Transverse colon (tissue), 4 donors: ENCODE measurements at regions not wholly inside any gene's neighbourhood (a gene's known extent, or its start where the extent isn't known, plus 50 kb on each side); places are given as distances from the start of the nearest gene placed in this dataset.

Experiments used
- DNase-seq: peaks from one replicate; pipeline ENCODE4 v3.0.0-alpha.2; 2019
- H3K27ac ChIP-seq, 4 donors: fragments of 200-600 bp; sonication (generic); 2 replicates each; pipeline ENCODE4 v1.5.1; 2016 to 2018; ENCODE audit warnings: inconsistent platforms in 4 of 4
- H3K27me3 ChIP-seq: fragments of 200-600 bp; sonication (generic); 2 replicates; pipeline ENCODE4 v1.5.1; 2017; ENCODE audit warnings: inconsistent platforms
- H3K36me3 ChIP-seq, 4 donors: fragments of 200-600 bp; sonication (generic); 2 replicates each; pipeline ENCODE4 v1.5.1; 2017 to 2019; ENCODE audit warnings: inconsistent platforms in 4 of 4
- H3K4me1 ChIP-seq, 4 donors: fragments of 200-600 bp; sonication (generic); 2 replicates each; pipeline ENCODE4 v1.5.1; 2017 to 2020; ENCODE audit warnings: inconsistent platforms in 4 of 4
- H3K4me3 ChIP-seq, 4 donors: fragments of 200-600 bp; sonication (generic); 1 replicate in 1 of 4; 2 replicates in 3 of 4; pipeline versions ENCODE4 v1.5.1 to v1.6.1; 2017 to 2019; ENCODE audit warnings: inconsistent platforms in 4 of 4
- H3K9me3 ChIP-seq, 2 donors: fragments of 200-600 bp; sonication (generic); 2 replicates each; pipeline ENCODE4 v1.5.1; 2017 to 2019; ENCODE audit warnings: inconsistent platforms in 2 of 2
- EP300 ChIP-seq: sonication (generic); formaldehyde crosslinking; IDR thresholded peaks from one replicate; pipeline ENCODE4 v1.6.1; 2017; ENCODE audit warnings: antibody characterized with exemption, low read depth
- POLR2A ChIP-seq: fragments of 450-650 bp; IDR thresholded peaks from one replicate; pipeline ENCODE4 v1.6.1; 2016; ENCODE audit warnings: antibody characterized with exemption, mild to moderate bottlenecking, moderate library complexity
- POLR2AphosphoS5 ChIP-seq, 3 donors: sonication (generic); formaldehyde crosslinking; IDR thresholded peaks; one replicate each; pipeline ENCODE4 v1.6.1; 2016; ENCODE audit warnings: antibody characterized with exemption in 3 of 3
- WGBS, 2 donors: methylation state at CpG; one replicate each; pipeline ENCODE4 v1.1.5; 2018; ENCODE audit warnings: low coverage in 1 of 2; 5-methylcytosine and 5-hydroxymethylcytosine counted together
- in situ Hi-C, 4 donors: fragments of 200-750 bp; cut with MboI; loops; one replicate each; pipeline versions ENCODE4 v1.15.0 to v1.15.1; 2017; ENCODE audit warnings: low sequenced_read_pairs in 3 of 4, low pct_ligation_motif_present in 1 of 4, low pct_unique_long_range_greater_than_20kb in 1 of 4
- intact Hi-C: fragments of 100-400 bp; cut with DNase I; formaldehyde crosslinking; loops from one replicate; pipeline ENCODE4 v1.15.1; 2023; ENCODE audit warnings: low total_unique reads
- TF ChIP-seq, protein P1 (sequence below), 5 experiments: fragments of 200-600 bp in 3 of 5; fragments of 450-650 bp in 2 of 5; sonication (generic) in 3 of 5; IDR thresholded peaks; 1 replicate in 2 of 5; 2 replicates in 3 of 5; pipeline ENCODE4 v1.5.1; 2016 to 2017; ENCODE audit warnings: antibody characterized with exemption in 5 of 5, inconsistent platforms in 3 of 5, mild to moderate bottlenecking in 2 of 5, moderate library complexity in 1 of 5

DNA sequence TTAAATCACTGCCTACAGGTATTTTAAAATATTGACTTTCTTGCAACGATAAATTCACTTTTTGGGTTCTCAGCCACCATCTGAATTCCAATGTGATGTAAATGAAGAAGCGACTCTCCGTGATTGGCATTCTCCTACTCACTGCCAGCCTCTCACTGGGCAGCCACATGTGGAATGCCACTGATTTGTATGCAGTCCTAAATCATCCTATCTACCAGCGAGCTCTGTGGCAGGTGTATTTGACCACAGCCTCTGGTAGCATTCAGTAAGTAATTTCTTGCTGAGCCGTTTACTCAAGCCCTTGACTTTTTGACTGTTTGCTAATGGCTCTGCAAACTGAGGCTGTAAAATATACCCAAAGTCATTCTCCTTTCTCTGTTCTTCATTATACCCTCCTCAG lies 559.0 kb upstream of the SLC10A2 start:
- H3K27me3 ChIP-seq = no peaks in the 10 kb centered on the region
- 64 to 73% methylated on average over 5 of the region's 5 CpGs for WGBS, 2 donors
- in situ Hi-C loops = no loop called here

DNA sequence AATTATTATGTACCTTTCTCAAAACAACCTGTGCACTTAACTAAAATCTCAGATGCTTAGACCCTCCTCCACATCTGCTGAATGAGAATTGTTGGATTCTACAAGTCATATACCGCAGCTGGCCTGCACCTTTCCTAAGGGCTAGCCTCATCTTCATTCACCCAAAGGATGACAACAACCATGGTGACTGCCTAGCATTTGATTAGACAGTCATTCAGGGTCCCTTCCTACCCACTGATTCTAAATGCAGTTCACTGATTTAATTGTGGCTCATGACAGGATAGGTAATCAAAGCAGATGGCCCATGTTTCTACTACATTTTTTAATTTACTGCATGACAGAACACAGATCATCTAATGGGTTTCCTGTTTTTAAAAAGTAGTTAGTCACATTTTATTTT lies 551.9 kb upstream of the SLC10A2 start:
- Histone ChIP-seq H3K4me3 (no peak overlapping the region), H3K4me1 (no peaks in the 10 kb centered on the region), H3K9me3 (no peaks in the 10 kb centered on the region), H3K36me3 (no peaks in the 10 kb centered on the region), H3K27ac (no peak overlapping the region), H3K27me3 (no peaks in the 10 kb centered on the region)
- DNase-seq = no peak
- no peak for TF ChIP-seq EP300
- TF ChIP-seq, protein P1, sequence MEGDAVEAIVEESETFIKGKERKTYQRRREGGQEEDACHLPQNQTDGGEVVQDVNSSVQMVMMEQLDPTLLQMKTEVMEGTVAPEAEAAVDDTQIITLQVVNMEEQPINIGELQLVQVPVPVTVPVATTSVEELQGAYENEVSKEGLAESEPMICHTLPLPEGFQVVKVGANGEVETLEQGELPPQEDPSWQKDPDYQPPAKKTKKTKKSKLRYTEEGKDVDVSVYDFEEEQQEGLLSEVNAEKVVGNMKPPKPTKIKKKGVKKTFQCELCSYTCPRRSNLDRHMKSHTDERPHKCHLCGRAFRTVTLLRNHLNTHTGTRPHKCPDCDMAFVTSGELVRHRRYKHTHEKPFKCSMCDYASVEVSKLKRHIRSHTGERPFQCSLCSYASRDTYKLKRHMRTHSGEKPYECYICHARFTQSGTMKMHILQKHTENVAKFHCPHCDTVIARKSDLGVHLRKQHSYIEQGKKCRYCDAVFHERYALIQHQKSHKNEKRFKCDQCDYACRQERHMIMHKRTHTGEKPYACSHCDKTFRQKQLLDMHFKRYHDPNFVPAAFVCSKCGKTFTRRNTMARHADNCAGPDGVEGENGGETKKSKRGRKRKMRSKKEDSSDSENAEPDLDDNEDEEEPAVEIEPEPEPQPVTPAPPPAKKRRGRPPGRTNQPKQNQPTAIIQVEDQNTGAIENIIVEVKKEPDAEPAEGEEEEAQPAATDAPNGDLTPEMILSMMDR (IDR thresholded peaks at IDR 0.05) = no peak
- no peak for TF ChIP-seq POLR2A
- TF ChIP-seq POLR2AphosphoS5 (IDR thresholded peaks at IDR 0.05) = no peak
- 95% methylated on average over 1 of the region's 1 CpG; no CpG with 5 or more reads in 1 of the 2 donors for WGBS, 2 donors
- intact Hi-C loops (no loop called here), in situ Hi-C loops (no loop called here)

More for the DNA sequence above, 559.0 kb upstream of the SLC10A2 start:
- Histone ChIP-seq H3K36me3 (no peaks in the 10 kb centered on the region), H3K4me3 (no peak overlapping the region), H3K27ac (no peak overlapping the region), H3K4me1 (no peaks in the 10 kb centered on the region), H3K9me3 (no peaks in the 10 kb centered on the region)
- TF ChIP-seq POLR2A = no peak
- TF ChIP-seq, protein P1 (IDR thresholded peaks at IDR 0.05) = no peak
- no peak for TF ChIP-seq POLR2AphosphoS5 (IDR thresholded peaks at IDR 0.05)
- no peak for TF ChIP-seq EP300
- intact Hi-C loops = no loop called here
- no peak for DNase-seq

DNA sequence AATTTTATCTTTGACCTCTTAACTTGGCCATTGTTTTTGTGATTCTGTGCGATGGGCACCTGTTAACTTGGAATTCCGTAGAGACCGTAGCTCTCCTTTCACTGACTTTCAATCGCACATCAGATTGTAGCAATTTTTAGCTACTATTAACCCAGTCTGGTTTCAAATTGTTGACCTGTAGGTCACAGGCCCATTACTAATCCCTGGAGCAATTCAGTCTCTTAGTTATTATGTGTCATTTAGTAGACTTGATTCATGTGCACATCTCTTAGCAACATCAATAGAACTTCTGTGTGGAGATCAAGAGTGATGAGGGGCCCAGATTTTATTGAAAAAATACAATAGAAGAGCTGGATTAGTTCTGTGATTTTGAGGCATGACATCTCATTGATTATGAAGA lies 549.6 kb upstream of the SLC10A2 start:
- H3K4me1 ChIP-seq = no peaks in the 10 kb centered on the region
- no peak overlapping the region for H3K27ac ChIP-seq
- H3K4me3 ChIP-seq = no peak overlapping the region
- DNase-seq = no peak
- intact Hi-C loops = no loop called here
- H3K36me3 ChIP-seq = no peaks in the 10 kb centered on the region
- no peaks in the 10 kb centered on the region for H3K27me3 ChIP-seq
- in situ Hi-C loops = no loop called here
- H3K9me3 ChIP-seq = no peaks in the 10 kb centered on the region
- 89 to 91% methylated on average over 4 of the region's 4 CpGs for WGBS, 2 donors
- no peak for TF ChIP-seq POLR2A
- TF ChIP-seq, protein P1 (IDR thresholded peaks at IDR 0.05) = no peak
- TF ChIP-seq POLR2AphosphoS5 (IDR thresholded peaks at IDR 0.05) = no peak
- TF ChIP-seq EP300 = no peak

DNA sequence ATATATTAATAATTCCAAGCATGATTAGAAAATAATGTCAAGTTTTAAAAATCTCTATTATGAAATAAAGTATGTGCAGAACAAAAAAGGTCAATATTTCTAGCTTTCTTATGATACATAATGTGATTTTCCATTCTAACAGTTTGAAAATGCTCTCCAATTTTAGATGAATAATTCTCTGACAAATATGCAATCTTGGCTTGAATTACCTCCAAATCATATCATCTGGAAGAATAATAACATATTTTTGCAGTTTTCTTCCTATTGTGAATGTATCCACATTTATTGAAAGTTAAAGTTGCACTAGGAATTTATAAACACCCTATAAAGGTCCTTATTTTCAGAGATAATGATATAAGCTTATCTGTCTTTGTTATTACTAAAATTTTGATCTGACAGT lies 548.5 kb upstream of the SLC10A2 start:
- H3K4me3 ChIP-seq = no peak overlapping the region
- no peaks in the 10 kb centered on the region for H3K27me3 ChIP-seq
- in situ Hi-C loops = no loop called here
- no peaks in the 10 kb centered on the region for H3K9me3 ChIP-seq
- no peak overlapping the region for H3K27ac ChIP-seq
- H3K36me3 ChIP-seq = no peaks in the 10 kb centered on the region
- intact Hi-C loops = no loop called here
- no peak for DNase-seq
- no peak for TF ChIP-seq POLR2A
- TF ChIP-seq, protein P1 (IDR thresholded peaks at IDR 0.05) = no peak
- TF ChIP-seq POLR2AphosphoS5 (IDR thresholded peaks at IDR 0.05) = no peak
- TF ChIP-seq EP300 = no peak
- no peaks in the 10 kb centered on the region for H3K4me1 ChIP-seq
